Amygdala (tissue), 56 donors: ENCODE measurements at regions not wholly inside any gene's neighbourhood (a gene's known extent, or its start where the extent isn't known, plus 50 kb on each side); places are given as distances from the start of the nearest gene placed in this dataset.
"Not testable (repeated sequence)": the region's sequence is repeated elsewhere in the genome, so short reads cannot be mapped to it uniquely, and the experiment has no call there.

Source experiments
- DNase-seq, 56 donors: peaks; one replicate each; lab custom pipeline; 2025; lab: John Stamatoyannopoulos, UW

GRCh38 chr2:44051593-44052347 is 56.0 kb upstream of the LRPPRC start:
- no peak for DNase-seq

GRCh38 chr2:44052584-44052983 is 56.8 kb upstream of the LRPPRC start:
- DNase-seq: no peak

- DNase-seq: no peak
Observed at GRCh38 chr2:44053052-44053451, 57.3 kb upstream of the LRPPRC start.

GRCh38 chr2:44053456-44053855 is 57.7 kb upstream of the LRPPRC start:
- DNase-seq: no peak

GRCh38 chr2:44055229-44055628 is 59.4 kb upstream of the LRPPRC start:
- DNase-seq: no peak

GRCh38 chr2:44055664-44056063 is 59.9 kb upstream of the LRPPRC start:
- no peak for DNase-seq

GRCh38 chr2:44056947-44057346 is 61.2 kb upstream of the LRPPRC start:
- no peak for DNase-seq

GRCh38 chr2:44060286-44060685 is 64.5 kb upstream of the LRPPRC start:
- not testable (repeated sequence) for DNase-seq

GRCh38 chr2:44060990-44061389 is 65.2 kb upstream of the LRPPRC start:
- no peak for DNase-seq

GRCh38 chr2:44061469-44061868 is 65.7 kb upstream of the LRPPRC start:
- DNase-seq: no peak

GRCh38 chr2:44061876-44062275 is 66.1 kb upstream of the LRPPRC start:
- no peak for DNase-seq

GRCh38 chr2:44063033-44063432 is 67.2 kb upstream of the LRPPRC start:
- no peak for DNase-seq

- DNase-seq: not testable (repeated sequence)
Observed at GRCh38 chr2:44064281-44064680, 68.5 kb upstream of the LRPPRC start.

GRCh38 chr2:44067012-44067790 is 71.4 kb upstream of the LRPPRC start:
- DNase-seq: not testable (repeated sequence)

GRCh38 chr2:44067791-44068181 is 72.0 kb upstream of the LRPPRC start:
- DNase-seq: not testable (repeated sequence)

- DNase-seq: no peak
Observed at GRCh38 chr2:44071454-44072046, 75.8 kb upstream of the LRPPRC start.

GRCh38 chr2:44073667-44074066 is 77.9 kb upstream of the LRPPRC start:
- not testable (repeated sequence) for DNase-seq

GRCh38 chr2:44074795-44075194 is 79.0 kb upstream of the LRPPRC start:
- DNase-seq: not testable (repeated sequence)

GRCh38 chr2:44075541-44075940 is 79.8 kb upstream of the LRPPRC start:
- peak in 44 of 56 donors; percentile 9 to 90 (median 58) for DNase-seq

- DNase-seq: no peak
Observed at GRCh38 chr2:44077942-44078511, 82.2 kb upstream of the LRPPRC start.

GRCh38 chr2:44079686-44080085 is 83.9 kb upstream of the LRPPRC start:
- DNase-seq: no peak
